Endometrial microvascular endothelial cells (primary cell): ENCODE measurements at regions not wholly inside any gene's neighbourhood (a gene's known extent, or its start where the extent isn't known, plus 50 kb on each side); places are given as distances from the start of the nearest gene placed in this dataset.

ENCODE experiments used
- in situ Hi-C: cut with HindIII; loops from 2 replicates; pipeline ENCODE4 v1.10.0; 2017; ENCODE audit warnings: low sequenced_read_pairs, low pct_unique_long_range_greater_than_20kb; ENCODE audit errors: inconsistent ontology term

- in situ Hi-C loops = no loop called here
Measured at GRCh38 chr6:139777202-139777970, 402.9 kb upstream of the CITED2 start.

- in situ Hi-C loops = no loop called here
Measured at GRCh38 chr6:139776041-139776440, 401.6 kb upstream of the CITED2 start.

- in situ Hi-C loops = loop anchor here (10.0 to 25.0 kb wide), 2 partner anchors 393 to 1794 kb away; partner anchors contain the start of gene CITED2
Measured at GRCh38 chr6:139768196-139768595, 393.7 kb upstream of the CITED2 start.

- in situ Hi-C loops = loop anchor here (10.0 to 25.0 kb wide), 2 partner anchors 392 to 1796 kb away; partner anchors contain the start of gene CITED2
Measured at GRCh38 chr6:139766796-139767195, 392.3 kb upstream of the CITED2 start.

- in situ Hi-C loops = loop anchor here (10.0 to 25.0 kb wide), 2 partner anchors 391 to 1796 kb away; partner anchors contain the start of gene CITED2
Measured at GRCh38 chr6:139765825-139766285, 391.4 kb upstream of the CITED2 start.

- in situ Hi-C loops = loop anchor here (10.0 to 25.0 kb wide), 2 partner anchors 390 to 1798 kb away; partner anchors contain the start of gene CITED2
Measured at GRCh38 chr6:139764498-139764986, 390.1 kb upstream of the CITED2 start.

- in situ Hi-C loops = loop anchor here (10.0 to 25.0 kb wide), 2 partner anchors 389 to 1799 kb away; partner anchors contain the start of gene CITED2
Measured at GRCh38 chr6:139763468-139764210, 389.2 kb upstream of the CITED2 start.

- in situ Hi-C loops = loop anchor here (10.0 to 25.0 kb wide), 2 partner anchors 388 to 1800 kb away; partner anchors contain the start of gene CITED2
Measured at GRCh38 chr6:139762587-139763031, 388.2 kb upstream of the CITED2 start.

GRCh38 chr6:139760128-139760527 is 385.7 kb upstream of the CITED2 start:
- in situ Hi-C loops = loop anchor here (10.0 to 25.0 kb wide), 2 partner anchors 385 to 1802 kb away; partner anchors contain the start of gene CITED2

GRCh38 chr6:139759086-139759485 is 384.6 kb upstream of the CITED2 start:
- in situ Hi-C loops = loop anchor here (25.0 kb wide), 1 partner anchor 1803 kb away; no protein-coding TSS in a partner anchor

- in situ Hi-C loops = loop anchor here (25.0 kb wide), 1 partner anchor 1804 kb away; no protein-coding TSS in a partner anchor
Measured at GRCh38 chr6:139758209-139758611, 383.8 kb upstream of the CITED2 start.

- in situ Hi-C loops = loop anchor here (25.0 kb wide), 1 partner anchor 1805 kb away; no protein-coding TSS in a partner anchor
Measured at GRCh38 chr6:139757784-139758183, 383.3 kb upstream of the CITED2 start.

- in situ Hi-C loops = loop anchor here (25.0 kb wide), 1 partner anchor 1806 kb away; no protein-coding TSS in a partner anchor
Measured at GRCh38 chr6:139756381-139756780, 381.9 kb upstream of the CITED2 start.

GRCh38 chr6:139754898-139755775 is 380.7 kb upstream of the CITED2 start:
- in situ Hi-C loops = loop anchor here (25.0 kb wide), 1 partner anchor 1807 kb away; no protein-coding TSS in a partner anchor

- in situ Hi-C loops = loop anchor here (25.0 kb wide), 1 partner anchor 1809 kb away; no protein-coding TSS in a partner anchor
Measured at GRCh38 chr6:139753198-139753861, 378.9 kb upstream of the CITED2 start.

- in situ Hi-C loops = loop anchor here (25.0 kb wide), 1 partner anchor 1810 kb away; no protein-coding TSS in a partner anchor
Measured at GRCh38 chr6:139752086-139752485, 377.6 kb upstream of the CITED2 start.

- in situ Hi-C loops = loop anchor here (25.0 kb wide), 1 partner anchor 1811 kb away; no protein-coding TSS in a partner anchor
Measured at GRCh38 chr6:139751179-139751578, 376.7 kb upstream of the CITED2 start.
